Karpas-422 (cell line): ENCODE measurements at regions not wholly inside any gene's neighbourhood (a gene's known extent, or its start where the extent isn't known, plus 50 kb on each side); places are given as distances from the start of the nearest gene placed in this dataset.

Experiments used
- DNase-seq: peaks from one replicate; pipeline ENCODE4 v3.0.0-alpha.2; 2015
- H2AFZ ChIP-seq: fragments of 200-600 bp; sonication (generic); 2 replicates; pipeline ENCODE4 v1.6.1; 2014; ENCODE audit warnings: antibody characterized with exemption, low read length, mixed read lengths
- H3K27ac ChIP-seq: fragments of 200-600 bp; sonication (generic); 2 replicates; pipeline ENCODE4 v1.5.1; 2014; ENCODE audit warnings: mild to moderate bottlenecking, low read length, moderate library complexity
- H3K27me3 ChIP-seq: fragments of 200-600 bp; sonication (generic); 2 replicates; pipeline ENCODE4 v1.6.1; 2014; ENCODE audit warnings: low read length, mixed read lengths
- H3K36me3 ChIP-seq: fragments of 200-600 bp; sonication (generic); 2 replicates; pipeline ENCODE4 v1.6.1; 2014; ENCODE audit warnings: low read length, mixed read lengths; ENCODE audit not compliant: insufficient read depth
- H3K4me1 ChIP-seq: fragments of 200-600 bp; sonication (generic); 2 replicates; pipeline ENCODE4 v1.6.1; 2014; ENCODE audit warnings: mild to moderate bottlenecking, low read length, mixed read lengths
- H3K4me2 ChIP-seq: fragments of 200-600 bp; sonication (generic); 2 replicates; pipeline ENCODE4 v1.6.1; 2014; ENCODE audit warnings: low read length, low read depth, mild to moderate bottlenecking; ENCODE audit not compliant: poor library complexity, severe bottlenecking
- H3K4me3 ChIP-seq: fragments of 200-600 bp; sonication (generic); 2 replicates; pipeline ENCODE4 v1.5.1; 2014; ENCODE audit warnings: mild to moderate bottlenecking, antibody characterized with exemption, low read length, mixed read lengths
- H3K79me2 ChIP-seq: fragments of 200-600 bp; sonication (generic); 2 replicates; pipeline ENCODE4 v1.6.1; 2014; ENCODE audit warnings: mild to moderate bottlenecking, low read length, mixed read lengths
- H3K9ac ChIP-seq: fragments of 200-600 bp; sonication (generic); 2 replicates; pipeline ENCODE4 v1.6.0; 2014; ENCODE audit warnings: low read length
- H3K9me2 ChIP-seq: fragments of 200-600 bp; sonication (generic), shearing (Covaris generic); replicated peaks from 2 replicates; pipeline ENCODE4 v1.6.0; 2014; ENCODE audit warnings: mild to moderate bottlenecking, low read length, moderate library complexity; ENCODE audit not compliant: insufficient read depth
- H3K9me3 ChIP-seq: fragments of 300-700, 200-600 bp; sonication (generic); 2 replicates; pipeline ENCODE4 v1.6.1; 2014; ENCODE audit warnings: low read length, mixed read lengths
- H4K20me1 ChIP-seq: fragments of 200-600 bp; sonication (generic); 2 replicates; pipeline ENCODE4 v1.6.1; 2014; ENCODE audit warnings: mild to moderate bottlenecking, antibody characterized with exemption, low read length, low read depth; ENCODE audit not compliant: insufficient read depth

- no peak for DNase-seq
- no peaks in the 10 kb centered on the region for H3K27me3 ChIP-seq
These were observed 62.0 kb upstream of the STEAP4 start for GRCh38 chr7:88368686-88369085.

GRCh38 chr7:88366845-88367244 is 60.2 kb upstream of the STEAP4 start:
- DNase-seq, result no peak
- Histone ChIP-seq H3K4me1 (no peaks in the 10 kb centered on the region), H3K4me2 (no peak overlapping the region), H3K36me3 (no peaks in the 10 kb centered on the region), H2AFZ (no peak overlapping the region), H3K27me3 (no peaks in the 10 kb centered on the region), H4K20me1 (no peaks in the 10 kb centered on the region), H3K4me3 (no peak overlapping the region), H3K9me2 (no peaks in the 10 kb centered on the region), H3K9me3 (no peaks in the 10 kb centered on the region), H3K27ac (no peak overlapping the region), H3K79me2 (no peaks in the 10 kb centered on the region), H3K9ac (no peak overlapping the region)

More at GRCh38 chr7:88368686-88369085, 62.0 kb upstream of the STEAP4 start:
- H3K79me2 ChIP-seq, result no peaks in the 10 kb centered on the region
- H3K4me3 ChIP-seq, result no peak overlapping the region
- no peaks in the 10 kb centered on the region for H3K36me3 ChIP-seq
- no peak overlapping the region for H3K9ac ChIP-seq
- no peaks in the 10 kb centered on the region for H3K9me2 ChIP-seq
- H3K27ac ChIP-seq, result no peak overlapping the region
- H3K9me3 ChIP-seq, result no peaks in the 10 kb centered on the region
- H4K20me1 ChIP-seq, result no peaks in the 10 kb centered on the region
- no peak overlapping the region for H2AFZ ChIP-seq
- no peak overlapping the region for H3K4me2 ChIP-seq
- no peaks in the 10 kb centered on the region for H3K4me1 ChIP-seq

- Histone ChIP-seq H3K4me3 (no peak overlapping the region), H3K9me2 (no peaks in the 10 kb centered on the region), H3K9me3 (no peaks in the 10 kb centered on the region), H2AFZ (no peak overlapping the region), H3K27ac (no peak overlapping the region), H3K36me3 (no peaks in the 10 kb centered on the region), H4K20me1 (no peaks in the 10 kb centered on the region), H3K27me3 (no peaks in the 10 kb centered on the region), H3K9ac (no peak overlapping the region), H3K4me2 (no peak overlapping the region), H3K79me2 (no peaks in the 10 kb centered on the region), H3K4me1 (no peaks in the 10 kb centered on the region)
- DNase-seq, result no peak
These were observed 57.2 kb upstream of the STEAP4 start for GRCh38 chr7:88363869-88364268.

- Histone ChIP-seq H3K4me1 (no peaks in the 10 kb centered on the region), H3K27ac (no peak overlapping the region), H3K4me3 (no peak overlapping the region), H3K4me2 (no peak overlapping the region), H4K20me1 (no peaks in the 10 kb centered on the region), H3K9ac (no peak overlapping the region), H3K79me2 (no peaks in the 10 kb centered on the region), H3K9me3 (no peaks in the 10 kb centered on the region), H2AFZ (no peak overlapping the region), H3K9me2 (no peaks in the 10 kb centered on the region), H3K27me3 (no peaks in the 10 kb centered on the region), H3K36me3 (no peaks in the 10 kb centered on the region)
- DNase-seq, result no peak
These were observed 56.6 kb upstream of the STEAP4 start for GRCh38 chr7:88363249-88363648.

- no peaks in the 10 kb centered on the region for H3K27me3 ChIP-seq
- no peaks in the 10 kb centered on the region for H3K9me3 ChIP-seq
- DNase-seq, result no peak
- H3K4me1 ChIP-seq, result no peaks in the 10 kb centered on the region
- H3K79me2 ChIP-seq, result no peaks in the 10 kb centered on the region
- H3K27ac ChIP-seq, result no peak overlapping the region
- H3K9me2 ChIP-seq, result no peaks in the 10 kb centered on the region
- no peak overlapping the region for H3K4me3 ChIP-seq
- no peak overlapping the region for H3K4me2 ChIP-seq
- no peak overlapping the region for H3K9ac ChIP-seq
- no peaks in the 10 kb centered on the region for H4K20me1 ChIP-seq
- H3K36me3 ChIP-seq, result no peaks in the 10 kb centered on the region
- no peak overlapping the region for H2AFZ ChIP-seq
These were observed 54.7 kb upstream of the STEAP4 start for GRCh38 chr7:88361357-88361756.

- H3K9ac ChIP-seq, result no peak overlapping the region
- no peaks in the 10 kb centered on the region for H3K9me2 ChIP-seq
- H3K36me3 ChIP-seq, result no peaks in the 10 kb centered on the region
- H3K4me2 ChIP-seq, result no peak overlapping the region
- DNase-seq, result no peak
- no peaks in the 10 kb centered on the region for H4K20me1 ChIP-seq
- no peak overlapping the region for H3K27ac ChIP-seq
- no peak overlapping the region for H2AFZ ChIP-seq
- H3K27me3 ChIP-seq, result no peaks in the 10 kb centered on the region
- no peaks in the 10 kb centered on the region for H3K79me2 ChIP-seq
- H3K4me3 ChIP-seq, result no peak overlapping the region
- H3K9me3 ChIP-seq, result no peaks in the 10 kb centered on the region
- H3K4me1 ChIP-seq, result no peaks in the 10 kb centered on the region
These were observed 52.2 kb upstream of the STEAP4 start for GRCh38 chr7:88358881-88359280.

- no peaks in the 10 kb centered on the region for H3K4me1 ChIP-seq
- no peak overlapping the region for H3K9ac ChIP-seq
- no peaks in the 10 kb centered on the region for H3K27me3 ChIP-seq
- no peaks in the 10 kb centered on the region for H3K36me3 ChIP-seq
- H3K9me3 ChIP-seq, result no peaks in the 10 kb centered on the region
- H3K4me2 ChIP-seq, result no peak overlapping the region
- no peak overlapping the region for H3K27ac ChIP-seq
- no peak overlapping the region for H3K4me3 ChIP-seq
- H3K79me2 ChIP-seq, result no peaks in the 10 kb centered on the region
- no peak for DNase-seq
- no peak overlapping the region for H2AFZ ChIP-seq
- no peaks in the 10 kb centered on the region for H3K9me2 ChIP-seq
- no peaks in the 10 kb centered on the region for H4K20me1 ChIP-seq
These were observed 51.8 kb upstream of the STEAP4 start for GRCh38 chr7:88358526-88358838.

- H3K9me2 ChIP-seq, result no peaks in the 10 kb centered on the region
These were observed 51.3 kb upstream of the STEAP4 start for GRCh38 chr7:88357781-88358525.

More at GRCh38 chr7:88357781-88358525, 51.3 kb upstream of the STEAP4 start:
- Histone ChIP-seq H3K27ac (no peak overlapping the region), H3K27me3 (no peaks in the 10 kb centered on the region), H3K9ac (no peak overlapping the region), H3K79me2 (no peaks in the 10 kb centered on the region), H3K36me3 (no peaks in the 10 kb centered on the region), H3K4me2 (no peak overlapping the region), H3K9me3 (no peaks in the 10 kb centered on the region), H3K4me1 (no peaks in the 10 kb centered on the region), H3K4me3 (no peak overlapping the region), H4K20me1 (no peaks in the 10 kb centered on the region), H2AFZ (no peak overlapping the region)
- DNase-seq, result peak; percentile 47
